ENCODE measurements at regions not wholly inside any gene's neighbourhood (a gene's known extent, or its start where the extent isn't known, plus 50 kb on each side); places are given as distances from the start of the nearest gene placed in this dataset.
"Not testable (repeated sequence)": the region's sequence is repeated elsewhere in the genome, so short reads cannot be mapped to it uniquely, and the experiment has no call there.

- DNase-seq = no peak
Measured at GRCh38 chr16:9661336-9662017, 520.8 kb downstream of the GRIN2A start.

- DNase-seq = no peak
Measured at GRCh38 chr16:9663588-9663987, 518.6 kb downstream of the GRIN2A start.

DNA sequence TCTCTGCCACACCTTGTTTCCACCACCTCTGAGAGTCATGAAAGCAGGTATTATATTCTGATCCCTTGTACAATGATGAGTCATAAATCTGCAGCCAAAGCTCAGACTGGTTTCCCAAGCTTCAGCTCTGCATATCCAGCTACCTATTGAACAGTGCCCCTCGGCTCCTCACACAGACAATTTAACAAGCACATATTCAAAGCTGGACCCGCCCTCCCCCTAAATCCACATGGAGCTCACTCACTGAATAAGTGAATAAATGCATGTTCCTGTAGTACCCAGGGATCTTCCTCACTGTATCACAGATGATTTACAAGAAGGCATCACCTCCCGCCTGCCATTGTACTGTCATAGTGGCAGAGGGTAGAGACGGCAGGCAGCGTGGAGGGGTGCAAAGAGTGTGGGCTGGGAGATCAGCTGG, 516.4 kb downstream of the GRIN2A start:
- DNase-seq = no peak

DNA sequence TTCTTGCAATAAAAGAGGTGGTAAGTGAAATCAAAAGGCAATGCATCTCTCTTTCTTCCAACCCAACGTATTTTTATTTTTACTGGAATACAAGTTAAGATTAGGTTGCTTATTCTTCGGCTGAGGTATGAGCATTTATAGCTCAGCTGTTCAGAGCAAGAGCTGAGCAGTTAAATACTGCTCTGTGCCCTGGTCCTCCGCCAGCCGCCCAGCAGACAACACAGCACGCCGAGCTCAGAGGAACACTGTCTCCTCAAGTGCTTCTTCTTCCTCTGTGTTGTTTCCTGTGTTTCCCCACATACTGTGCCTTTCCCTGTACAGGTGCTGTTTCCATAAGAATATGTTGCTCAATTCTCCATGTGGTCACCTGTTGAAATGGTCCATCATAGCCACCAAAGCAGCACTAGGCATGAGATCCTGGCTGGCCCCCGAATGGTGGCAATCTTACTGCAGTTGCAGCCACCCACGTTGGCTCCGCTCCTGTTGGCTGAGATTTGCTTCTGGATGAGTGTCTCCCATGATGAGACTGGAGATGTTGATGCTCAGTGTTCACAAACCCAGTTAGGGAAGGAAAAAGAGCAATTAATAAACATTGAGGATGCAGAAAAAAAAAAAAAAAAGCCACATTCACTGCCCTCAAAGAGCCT, 515.3 kb downstream of the GRIN2A start:
- no peak for DNase-seq

- no peak for DNase-seq
Measured at GRCh38 chr16:9670033-9670432, 512.2 kb downstream of the GRIN2A start.

- not testable (repeated sequence) for DNase-seq
Measured at GRCh38 chr16:9670616-9671015, 511.6 kb downstream of the GRIN2A start.

GRCh38 chr16:9676560-9677300, 505.5 kb downstream of the GRIN2A start:
- not testable (repeated sequence) for DNase-seq

GRCh38 chr16:9677301-9677653, 505.0 kb downstream of the GRIN2A start:
- no peak for DNase-seq

DNA sequence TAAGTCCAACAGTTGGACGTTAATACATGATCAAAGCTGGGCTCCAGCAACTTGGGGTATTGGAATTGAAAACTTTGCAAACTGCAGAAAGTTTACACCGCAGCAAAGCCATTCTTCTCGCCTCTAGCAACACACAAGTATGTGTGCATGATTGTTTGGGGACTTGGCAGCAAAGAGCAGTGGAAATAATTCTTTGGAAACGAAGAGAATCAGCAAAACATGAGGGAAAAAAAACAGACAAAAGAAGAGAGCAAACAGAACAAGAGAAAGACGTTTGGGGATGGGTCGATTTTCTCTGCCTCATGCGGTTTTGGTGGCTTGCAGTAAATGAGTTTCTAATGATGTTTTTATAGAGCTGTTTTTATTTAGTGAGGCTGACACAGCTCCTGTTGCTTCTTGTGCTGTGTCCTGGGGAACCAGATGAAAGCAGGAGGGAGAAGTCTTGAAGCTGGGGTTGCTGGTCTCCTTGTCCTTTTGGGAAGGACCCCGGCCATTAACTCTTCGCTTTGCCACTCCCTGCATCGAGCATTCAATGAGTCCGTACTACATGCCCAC, 502.9 kb downstream of the GRIN2A start:
- DNase-seq = no peak

GRCh38 chr16:9680019-9680655, 502.1 kb downstream of the GRIN2A start:
- no peak for DNase-seq

- no peak for DNase-seq
Measured at GRCh38 chr16:9680968-9681367, 501.3 kb downstream of the GRIN2A start.

- DNase-seq = no peak
Measured at GRCh38 chr16:9681508-9681907, 500.7 kb downstream of the GRIN2A start.

DNA sequence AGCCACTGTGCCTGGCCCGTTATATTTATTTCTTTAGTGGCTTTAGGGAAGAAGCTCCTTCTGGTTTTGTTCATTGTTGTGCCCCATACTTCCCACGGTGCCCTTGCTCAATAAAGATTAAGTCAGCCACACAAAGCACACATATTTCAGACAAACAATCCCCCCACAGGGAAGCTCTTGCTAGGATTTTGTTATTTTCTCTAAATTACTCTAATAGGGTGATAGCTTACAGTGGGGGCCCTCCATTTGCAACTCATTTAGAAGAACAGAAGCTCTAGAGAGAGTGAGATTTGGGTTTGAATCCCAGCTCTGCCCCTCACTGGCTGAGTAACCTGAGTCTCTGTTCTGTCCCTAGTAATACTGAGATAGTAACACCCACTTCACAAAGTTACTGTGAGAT, 499.9 kb downstream of the GRIN2A start:
- DNase-seq = no peak

- DNase-seq = no peak
Measured at GRCh38 chr16:9683677-9684076, 498.6 kb downstream of the GRIN2A start.

GRCh38 chr16:9687737-9688319, 494.4 kb downstream of the GRIN2A start:
- DNase-seq = no peak

DNA sequence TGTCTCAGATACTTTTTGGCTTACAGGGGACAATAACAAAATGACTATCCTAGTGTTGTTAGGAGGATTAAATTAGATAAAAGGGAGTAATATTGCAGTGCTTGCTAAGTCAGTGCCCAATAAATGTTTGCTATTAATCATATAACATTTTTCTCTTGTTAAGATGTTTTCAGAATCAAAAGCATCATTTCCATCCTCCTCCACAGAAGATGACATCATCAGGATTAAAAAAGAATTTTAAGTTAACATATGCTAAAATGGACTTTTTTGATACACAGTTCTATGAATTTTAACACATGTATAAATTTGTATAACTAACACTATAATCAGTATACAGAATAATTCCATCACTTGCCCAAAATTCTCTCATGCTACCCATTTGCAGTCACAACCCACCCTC, 492.6 kb downstream of the GRIN2A start:
- DNase-seq = no peak

GRCh38 chr16:9695152-9695551, 487.1 kb downstream of the GRIN2A start:
- DNase-seq = no peak
